SHP77 treated with DMSO at 0.1 percent for 48 hours (cell line): ENCODE measurements at regions not wholly inside any gene's neighbourhood (a gene's known extent, or its start where the extent isn't known, plus 50 kb on each side); places are given as distances from the start of the nearest gene placed in this dataset.

Experiments
- DNase-seq: peaks from one replicate; lab custom pipeline; 2025; lab: John Stamatoyannopoulos, UW

GRCh38 chr3:31050296-31050695 is 155.8 kb upstream of the GADL1 start:
- DNase-seq: no peak

GRCh38 chr3:31051226-31051625 is 156.8 kb upstream of the GADL1 start:
- no peak for DNase-seq

GRCh38 chr3:31053299-31053698 is 158.8 kb upstream of the GADL1 start:
- DNase-seq: no peak

DNA sequence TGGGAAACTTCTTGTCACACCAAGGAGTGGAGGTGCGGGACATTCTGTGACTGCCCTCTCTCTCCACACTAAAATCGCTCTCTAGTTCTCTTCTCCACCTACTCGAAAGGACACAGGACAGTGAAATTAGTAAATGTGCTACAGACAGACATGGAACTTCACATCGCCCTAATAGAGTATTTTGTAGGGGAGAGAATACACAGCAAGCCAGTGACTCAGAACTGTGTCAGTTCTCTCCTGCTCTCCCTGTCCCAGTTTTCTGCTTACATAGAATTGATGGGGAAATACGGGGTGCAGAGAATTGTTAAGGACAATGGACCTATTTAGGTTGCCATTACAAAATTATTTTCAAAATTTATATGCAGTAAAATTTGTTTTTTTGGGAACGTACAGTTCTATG is 159.6 kb upstream of the GADL1 start:
- no peak for DNase-seq

DNA sequence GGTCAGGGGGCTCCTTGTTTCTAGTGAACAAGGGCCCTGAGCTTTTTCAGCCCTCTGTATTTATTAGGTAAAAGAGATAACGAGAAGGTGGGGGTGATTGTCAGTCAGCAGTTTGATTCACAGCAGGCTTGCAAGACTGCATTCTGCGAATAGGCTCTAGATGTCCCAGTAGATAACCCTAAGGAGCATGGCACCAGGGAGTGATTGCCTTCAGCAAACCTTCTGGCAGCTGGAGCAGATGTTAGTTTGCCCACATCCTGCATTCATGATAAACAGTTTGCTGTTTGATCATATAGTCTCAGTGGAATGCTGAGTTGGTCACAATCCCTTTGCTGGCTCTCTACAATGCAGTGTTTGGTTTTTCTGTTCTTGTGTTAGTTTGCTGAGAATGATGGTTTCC is 161.3 kb upstream of the GADL1 start:
- no peak for DNase-seq

GRCh38 chr3:31057891-31058290 is 163.4 kb upstream of the GADL1 start:
- no peak for DNase-seq

DNA sequence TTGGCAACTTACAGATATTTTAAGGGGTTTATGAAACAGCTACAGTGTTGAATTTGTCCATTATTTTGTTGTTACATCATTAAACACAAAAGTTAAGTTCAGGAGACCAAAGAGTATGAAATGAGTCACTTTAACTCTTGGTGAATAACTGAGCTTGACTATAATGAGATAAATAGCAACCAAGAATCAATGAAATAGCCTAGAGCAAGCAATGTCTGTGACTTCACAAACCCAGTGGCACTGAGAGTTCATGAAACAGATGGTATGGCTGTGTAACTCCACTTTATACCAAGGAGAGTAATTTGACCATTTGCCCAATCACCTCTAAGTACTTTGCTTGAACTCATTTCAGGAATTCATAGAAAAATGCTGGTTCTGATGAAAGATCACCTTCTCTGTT is 169.6 kb upstream of the GADL1 start:
- no peak for DNase-seq

- no peak for DNase-seq
Observed at GRCh38 chr3:31065765-31066164, 171.3 kb upstream of the GADL1 start.

DNA sequence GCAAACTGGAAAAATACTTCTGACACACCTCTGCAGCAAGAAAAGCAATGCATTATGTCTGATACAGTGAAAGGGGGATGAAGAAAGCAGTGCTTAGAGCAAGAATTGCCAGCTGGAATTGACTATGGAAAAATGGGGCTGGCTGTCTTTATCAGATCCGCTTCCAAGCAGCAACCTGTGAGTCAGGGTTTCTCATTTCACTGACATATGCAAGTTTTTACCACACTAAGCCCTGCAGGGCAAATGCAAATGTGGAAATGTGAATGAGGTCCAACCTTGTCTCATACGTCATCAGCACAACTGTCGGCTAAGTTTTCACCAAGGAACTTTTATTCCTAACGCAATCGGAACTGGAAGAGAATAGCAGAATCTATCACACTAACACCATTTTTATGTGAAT is 172.5 kb upstream of the GADL1 start:
- no peak for DNase-seq

- DNase-seq: no peak
Observed at GRCh38 chr3:31075471-31075870, 181.0 kb upstream of the GADL1 start.

GRCh38 chr3:31075876-31076275 is 181.4 kb upstream of the GADL1 start:
- DNase-seq: no peak

DNA sequence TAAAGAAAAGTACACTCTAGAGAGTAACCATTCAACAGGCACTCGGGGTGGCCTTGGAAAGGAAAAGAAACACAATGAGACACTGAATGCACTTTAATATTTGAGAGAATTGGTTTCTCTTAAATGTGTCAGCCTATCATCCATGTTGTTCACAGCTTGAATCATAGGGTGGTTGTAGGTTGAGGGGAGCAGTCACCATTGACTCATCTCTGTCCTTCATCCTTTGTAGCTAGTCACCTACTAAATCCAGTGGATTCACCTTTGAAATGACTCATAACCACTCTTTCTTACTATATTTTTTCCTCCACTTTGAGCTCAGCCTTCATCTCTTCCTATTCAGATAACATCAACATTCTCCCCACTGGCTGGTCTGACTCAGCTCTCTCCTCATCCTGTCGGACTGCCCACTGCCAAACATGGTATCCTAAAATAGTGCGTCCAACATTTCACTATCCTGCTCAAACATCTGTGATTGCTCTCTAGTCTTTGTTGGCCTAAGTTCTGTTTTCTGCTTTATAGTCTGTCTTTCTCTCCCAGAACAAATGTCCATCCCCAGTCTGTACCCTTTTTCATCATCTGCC is 182.7 kb upstream of the GADL1 start:
- DNase-seq: no peak

DNA sequence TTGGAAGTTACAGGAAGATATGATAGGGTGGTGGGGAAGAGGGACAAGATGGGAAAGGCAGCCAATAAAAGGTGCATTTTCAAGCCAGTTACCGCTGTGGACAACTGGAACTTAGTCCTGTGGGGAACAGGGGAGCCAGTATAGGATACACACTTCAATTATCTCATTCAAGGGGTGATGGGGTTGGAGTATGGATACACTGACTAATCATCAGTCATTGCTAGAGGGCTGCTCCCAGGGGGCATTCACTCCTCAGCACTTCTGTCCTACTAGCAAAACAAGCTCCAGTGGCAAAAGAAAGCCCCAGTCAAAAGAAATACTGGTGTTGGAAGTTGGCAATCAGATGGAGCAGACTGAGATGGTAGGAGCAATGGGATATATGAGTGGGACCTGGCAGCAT is 183.4 kb upstream of the GADL1 start:
- no peak for DNase-seq

DNA sequence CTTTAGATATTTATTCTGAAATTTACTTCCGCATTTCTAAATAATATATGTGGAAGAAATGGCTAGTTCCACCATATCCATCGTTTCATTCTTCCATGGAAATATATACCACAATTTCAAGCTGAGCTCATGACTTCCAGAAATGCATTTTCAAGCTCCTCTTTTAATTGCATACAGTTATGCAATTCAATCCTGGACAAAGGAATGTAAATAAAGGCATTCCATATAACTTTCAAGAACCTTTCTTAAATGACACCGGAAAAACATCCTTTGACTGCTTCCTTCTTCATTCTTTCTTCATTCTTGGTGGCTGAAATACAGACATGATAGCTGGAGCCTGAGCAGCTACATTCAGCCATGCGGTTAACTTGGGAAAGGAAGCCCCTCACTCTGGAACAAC is 185.2 kb upstream of the GADL1 start:
- no peak for DNase-seq

- DNase-seq: no peak
Observed at GRCh38 chr3:31081018-31081662, 186.7 kb upstream of the GADL1 start.

GRCh38 chr3:31086148-31086547 is 191.7 kb upstream of the GADL1 start:
- DNase-seq: no peak

DNA sequence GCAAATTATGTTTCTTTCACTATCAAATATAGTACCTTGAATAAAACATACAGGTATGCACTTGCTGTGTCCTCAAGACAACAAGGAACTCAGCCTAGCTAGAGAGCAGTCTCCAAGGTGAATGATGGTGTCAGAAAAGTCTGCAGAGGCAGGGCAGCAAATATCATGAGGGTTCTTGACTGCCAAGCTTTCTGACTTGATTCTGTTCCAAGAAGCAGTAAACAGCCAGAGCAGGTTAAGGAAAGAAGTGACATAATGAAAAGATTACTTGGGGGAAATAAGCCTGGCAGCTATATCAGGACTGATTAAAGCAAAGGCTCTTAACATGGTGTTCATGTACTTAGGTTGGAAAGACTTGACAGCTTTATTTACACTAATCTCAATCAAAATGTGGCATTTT is 192.2 kb upstream of the GADL1 start:
- DNase-seq: no peak

DNA sequence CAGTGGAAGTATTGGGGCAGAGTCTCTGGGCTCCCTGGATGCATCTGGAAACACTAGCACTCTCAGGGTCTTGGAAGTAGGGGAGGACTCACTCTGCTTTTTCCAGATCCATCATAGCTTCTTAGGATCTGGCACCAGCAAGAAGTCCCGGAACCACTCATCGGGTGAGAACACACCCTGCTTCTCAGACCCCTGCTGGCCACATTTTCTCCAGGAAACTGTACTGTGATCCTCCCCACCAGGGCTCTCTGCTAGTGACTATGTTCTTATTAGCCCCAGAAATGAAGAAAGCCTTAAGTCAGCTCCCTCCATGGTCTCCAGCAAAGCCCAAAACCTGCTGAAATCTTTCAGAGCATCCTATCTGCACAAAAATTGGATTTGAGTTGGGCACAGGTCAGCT is 197.3 kb upstream of the GADL1 start:
- no peak for DNase-seq

DNA sequence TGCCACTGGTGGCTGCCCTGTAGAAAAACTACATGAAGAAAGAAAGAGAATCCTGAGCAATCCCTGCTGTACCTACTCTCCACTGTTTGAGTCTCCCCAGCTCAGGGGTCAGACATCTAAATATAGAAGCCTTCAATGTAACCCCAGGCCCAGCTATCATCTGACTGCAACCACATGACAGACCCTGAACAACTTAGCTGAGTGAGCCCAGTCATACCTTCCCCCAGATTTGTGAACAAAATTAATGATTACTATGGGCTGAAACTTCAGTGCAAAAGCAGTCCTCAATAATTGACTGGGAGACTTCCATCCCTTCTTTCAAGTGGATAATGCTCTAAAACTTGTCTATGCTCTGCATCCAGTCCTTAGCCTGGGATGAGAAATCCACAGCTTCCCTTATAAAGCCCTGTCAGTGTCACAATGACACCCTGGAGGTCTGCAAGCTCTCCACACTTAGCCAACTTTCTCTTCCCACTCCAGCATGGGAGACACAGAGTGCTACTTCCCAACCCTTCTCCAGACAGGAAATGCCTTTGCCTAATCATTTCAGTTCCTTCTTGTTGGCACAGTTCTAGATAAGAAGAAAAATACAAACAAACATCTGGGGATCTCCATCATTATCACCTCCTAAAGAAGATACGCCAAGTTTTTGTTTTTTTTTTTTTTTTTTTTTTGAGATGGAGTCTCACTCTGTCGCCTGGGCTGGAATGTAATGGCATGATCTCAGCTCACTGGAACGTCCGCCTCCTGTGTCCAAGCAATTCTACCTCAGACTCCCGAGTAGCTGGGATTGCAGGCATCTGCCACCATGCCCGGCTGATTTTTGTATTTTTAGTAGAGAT is 198.5 kb upstream of the GADL1 start:
- DNase-seq: no peak

- no peak for DNase-seq
Observed at GRCh38 chr3:31093606-31094005, 199.1 kb upstream of the GADL1 start.

GRCh38 chr3:31094048-31094447 is 199.6 kb upstream of the GADL1 start:
- no peak for DNase-seq

GRCh38 chr3:31095255-31095654 is 200.8 kb upstream of the GADL1 start:
- no peak for DNase-seq

DNA sequence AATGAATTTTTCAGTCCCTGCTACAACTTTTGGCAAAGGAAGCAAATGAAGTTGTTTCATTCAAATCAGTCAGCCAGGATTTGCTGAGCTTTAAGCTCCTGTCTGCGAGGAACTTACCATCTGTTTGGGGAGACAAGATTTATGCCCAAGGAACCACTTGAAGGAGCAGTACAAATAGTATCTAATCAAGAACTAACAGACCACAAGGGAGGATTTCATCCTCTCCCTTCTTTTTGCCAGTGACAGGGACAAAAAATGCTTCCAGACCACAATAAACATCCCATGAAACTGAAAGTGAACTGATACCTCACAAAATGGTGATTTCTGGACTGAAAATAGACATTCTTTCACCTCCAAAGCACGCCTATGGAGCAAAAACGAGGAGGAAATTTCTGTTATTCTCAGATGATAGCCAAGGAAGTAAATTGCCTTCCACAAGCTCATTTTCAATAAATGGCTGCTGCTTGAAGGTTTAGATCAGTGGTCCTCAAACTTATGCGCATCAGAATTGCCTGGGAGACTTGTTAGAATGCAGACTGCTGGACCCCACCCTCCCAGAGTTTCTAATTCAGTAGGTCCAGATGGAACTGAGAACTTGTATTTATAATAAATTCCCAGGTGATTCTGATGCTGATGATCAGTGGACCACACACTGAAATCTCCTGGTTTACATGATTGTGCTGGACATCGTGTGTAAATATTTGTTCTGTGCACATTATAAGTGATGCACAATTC is 202.4 kb upstream of the GADL1 start:
- no peak for DNase-seq
